ENCODE measurements at regions not wholly inside any gene's neighbourhood (a gene's known extent, or its start where the extent isn't known, plus 50 kb on each side); places are given as distances from the start of the nearest gene placed in this dataset.

GRCh38 chr15:93235269-93235668 lies 146.3 kb upstream of the RGMA start:
- no peak for DNase-seq
- no CpG with 5 or more reads among the region's 5 CpGs for WGBS, 2 experiments (ENCODE audit: extremely low coverage in 2 of 2, insufficient read length in 1 of 2)
- no peak overlapping the region for H3K4ac ChIP-seq (ENCODE audit: low read depth, low read length)
- H4K5ac ChIP-seq (ENCODE audit: low read depth, low read length): no peak overlapping the region
- H3K4me1 ChIP-seq (ENCODE audit: control insufficient read depth, insufficient read depth, low read length): no peaks in the 10 kb centered on the region
- H2AK9ac ChIP-seq (replicated peaks; ENCODE audit: low read depth, low read length, poor library complexity): no peak overlapping the region
- ChIA-PET CTCF (no interaction called here), POLR2A (ENCODE audit: unreplicated experiment) (no interaction called here)
- H2AFZ ChIP-seq (replicated peaks; ENCODE audit: low read length, poor library complexity): no peak overlapping the region
- H3K27me3 ChIP-seq (ENCODE audit: control insufficient read depth, insufficient read depth, low read length): no peaks in the 10 kb centered on the region
- no peaks in the 10 kb centered on the region for H3K9me1 ChIP-seq (ENCODE audit: insufficient read depth, low read length)
- H2BK20ac ChIP-seq (ENCODE audit: low read depth, low read length): no peak overlapping the region
- no peak for ATAC-seq (ENCODE audit: low read depth)
- dilution Hi-C loops (cut with HindIII; ENCODE audit: low sequenced_read_pairs, unreplicated experiment) (no loop called here), in situ Hi-C loops (cut with MboI; ENCODE audit: low sequenced_read_pairs) (no loop called here), intact Hi-C loops (cut with micrococcal nuclease) (no loop called here)
- H3K14ac ChIP-seq (replicated peaks; ENCODE audit: low read depth, low read length): no peak overlapping the region
- no peak overlapping the region for H3K4me2 ChIP-seq (ENCODE audit: low read depth, low read length)
- H4K91ac ChIP-seq (ENCODE audit: insufficient read depth, low read depth, low read length): no peak overlapping the region
- H3K4me3 ChIP-seq (ENCODE audit: insufficient read depth, low read depth, low read length): no peak overlapping the region
- no peak overlapping the region for H3K9ac ChIP-seq (ENCODE audit: low read depth, low read length)
- H3K27ac ChIP-seq (ENCODE audit: insufficient read depth, low read length): no peak overlapping the region
- H4K20me1 ChIP-seq (ENCODE audit: insufficient read depth, low read length): no peaks in the 10 kb centered on the region
- H3K18ac ChIP-seq (ENCODE audit: low read depth, low read length): no peak overlapping the region
- H2AK5ac ChIP-seq (ENCODE audit: low read depth, low read length): no peak overlapping the region
- no peak overlapping the region for H3K56ac ChIP-seq (ENCODE audit: extremely low read depth, insufficient read depth, low read length)
- no TSS peak for BruUV-seq (replicated peaks)
- no peak overlapping the region for H2BK15ac ChIP-seq (ENCODE audit: low read depth, low read length)
- no peaks in the 10 kb centered on the region for H3K36me3 ChIP-seq (ENCODE audit: control insufficient read depth, insufficient read depth, low read length)
- no peak overlapping the region for H3K23ac ChIP-seq (ENCODE audit: low read depth, low read length)
- no peak overlapping the region for H2BK5ac ChIP-seq (ENCODE audit: low read depth, low read length, poor library complexity, severe bottlenecking)
- peaks cover 32% of the 10 kb centered on the region for H3K9me3 ChIP-seq (ENCODE audit: control insufficient read depth, insufficient read depth, low read length)
- H2BK120ac ChIP-seq (ENCODE audit: low read depth, low read length): no peak overlapping the region
- H3K79me1 ChIP-seq (ENCODE audit: low read depth in 1 of 2, low read length in 2 of 2): no peaks in the 10 kb centered on the region
- TF ChIP-seq RAD21 (IDR thresholded peaks at IDR 0.05; ENCODE audit: low read length) (no peak), RFX5 (IDR thresholded peaks at IDR 0.05; ENCODE audit: low read depth, low read length) (no peak), ELK1 (IDR thresholded peaks at IDR 0.05; ENCODE audit: borderline replicate concordance, low read depth, low read length) (no peak), MXI1 (IDR thresholded peaks at IDR 0.05; ENCODE audit: borderline replicate concordance, low read depth, low read length) (no peak), RCOR1 (IDR thresholded peaks at IDR 0.05; ENCODE audit: insufficient replicate concordance, low read length) (no peak), NFE2L2 (IDR thresholded peaks at IDR 0.05; ENCODE audit: low read depth, low read length) (no peak), BHLHE40 (IDR thresholded peaks at IDR 0.05; ENCODE audit: low read depth, low read length) (no peak), CEBPB (IDR thresholded peaks at IDR 0.05; ENCODE audit: low read depth, low read length) (no peak), FOS (IDR thresholded peaks at IDR 0.05; ENCODE audit: low read depth, low read length) (no peak)
- no peak overlapping the region for H4K8ac ChIP-seq (ENCODE audit: low read depth in 2 of 2, low read length in 2 of 2)
